AG04449 (cell line): ENCODE measurements at regions not wholly inside any gene's neighbourhood (a gene's known extent, or its start where the extent isn't known, plus 50 kb on each side); places are given as distances from the start of the nearest gene placed in this dataset.
"Not testable (repeated sequence)": the region's sequence is repeated elsewhere in the genome, so short reads cannot be mapped to it uniquely, and the experiment has no call there.

ENCODE experiments used
- CTCF ChIA-PET: fragments of 350-600 bp; formaldehyde crosslinking; extraction: SDS; loops from one replicate; lab custom pipeline; 2021; ENCODE audit warnings: antibody characterized with exemption; lab: Yijun Ruan, JAX
- POLR2A ChIA-PET: fragments of 400-600, 350-600 bp; formaldehyde crosslinking; extraction: SDS; loops from one replicate; lab custom pipeline; 2020; ENCODE audit warnings: antibody characterized with exemption, inconsistent platforms; lab: Yijun Ruan, JAX
- DNase-seq: peaks from one replicate; pipeline ENCODE4 v3.0.0-alpha.2; 2010; ENCODE audit warnings: low read depth, low spot score
- H3K4me3 ChIP-seq: 2 replicates; pipeline ENCODE4 v1.5.1; 2011; ENCODE audit warnings: low read depth, mild to moderate bottlenecking, control low read depth, low read length
- CTCF ChIP-seq: IDR thresholded peaks from one replicate; pipeline ENCODE4 v1.5.1; 2011; ENCODE audit warnings: mild to moderate bottlenecking, moderate library complexity, low read length, control low read depth, inconsistent platforms; ENCODE audit not compliant: insufficient read depth; ENCODE audit errors: missing control alignments

- no peak overlapping the region for H3K4me3 ChIP-seq
- no peak for DNase-seq
- ChIA-PET CTCF (no interaction called here), POLR2A (no interaction called here)
- TF ChIP-seq CTCF, result no peak
These were observed 77.5 kb downstream of the ZNF648 start for GRCh38 chr1:181984006-181984405.

- no peak for DNase-seq
- ChIA-PET CTCF (no interaction called here), POLR2A (no interaction called here)
These were observed 79.7 kb downstream of the ZNF648 start for GRCh38 chr1:181981821-181982220.

GRCh38 chr1:181972256-181972655 lies 89.3 kb downstream of the ZNF648 start:
- DNase-seq, result no peak
- TF ChIP-seq CTCF, result no peak
- H3K4me3 ChIP-seq, result no peak overlapping the region
- ChIA-PET POLR2A (no interaction called here), CTCF (no interaction called here)

More at GRCh38 chr1:181981821-181982220, 79.7 kb downstream of the ZNF648 start:
- no peak for TF ChIP-seq CTCF
- H3K4me3 ChIP-seq, result no peak overlapping the region

- no peak for TF ChIP-seq CTCF
- no peak overlapping the region for H3K4me3 ChIP-seq
- ChIA-PET CTCF (no interaction called here), POLR2A (no interaction called here)
- DNase-seq, result no peak
These were observed 90.1 kb downstream of the ZNF648 start for GRCh38 chr1:181971424-181971823.

- CTCF ChIA-PET, result no interaction called here
- no peak for DNase-seq
- no peak for TF ChIP-seq CTCF
- H3K4me3 ChIP-seq, result no peak overlapping the region
- POLR2A ChIA-PET, result no interaction called here
These were observed 91.6 kb downstream of the ZNF648 start for GRCh38 chr1:181969902-181970301.

GRCh38 chr1:181954696-181955095 lies 106.8 kb downstream of the ZNF648 start:
- DNase-seq, H3K4me3 ChIP-seq, POLR2A ChIA-PET, CTCF ChIA-PET: not testable (repeated sequence)

- DNase-seq, POLR2A ChIA-PET, H3K4me3 ChIP-seq, CTCF ChIA-PET: not testable (repeated sequence)
These were observed 107.3 kb downstream of the ZNF648 start for GRCh38 chr1:181954178-181954577.
